Pancreas (tissue), 10 donors: ENCODE measurements at regions not wholly inside any gene's neighbourhood (a gene's known extent, or its start where the extent isn't known, plus 50 kb on each side); places are given as distances from the start of the nearest gene placed in this dataset.

Experiments used
- ATAC-seq, 4 donors: fragments of 200-7000 bp; cut with Tn5 transposase; one replicate each; pipeline versions ENCODE4 v1.8.0 to v1.9.1; 2020; ENCODE audit warnings: mild to moderate bottlenecking in 4 of 4, moderate library complexity in 4 of 4
- DNase-seq, 6 donors: peaks; one replicate each; pipeline ENCODE4 v3.0.0-alpha.2; 2020
- FAIRE-seq: peaks from 2 replicates; lab custom pipeline; 2012; peaks lifted over from hg19 to GRCh38; lab: Jason Lieb, UNC
- H3K27ac ChIP-seq, 4 donors: fragments of 200-600 bp; sonication (generic); 1 replicate in 3 of 4; 2 replicates in 1 of 4; pipeline versions ENCODE4 v1.5.0 to v1.8.0; 2020
- H3K27me3 ChIP-seq, 4 donors: fragments of 200-600 bp; one replicate each; pipeline ENCODE4 v1.8.0; 2021
- H3K36me3 ChIP-seq, 3 donors: fragments of 200-600 bp; sonication (generic) in 1 of 3; one replicate each; pipeline versions ENCODE4 v1.5.0 to v1.8.0; 2020 to 2021
- H3K4me1 ChIP-seq, 3 donors: fragments of 200-600 bp; one replicate each; pipeline ENCODE4 v1.8.0; 2021
- H3K4me3 ChIP-seq, 4 donors: fragments of 200-600 bp; sonication (generic) in 2 of 4; one replicate each; pipeline versions ENCODE4 v1.5.0 to v1.8.0; 2020 to 2021
- H3K9me3 ChIP-seq, 4 donors: fragments of 200-600 bp; one replicate each; pipeline ENCODE4 v1.8.0; 2021
- CTCF ChIP-seq, 4 donors: fragments of 200-600 bp; sonication (generic) in 3 of 4; IDR thresholded peaks; one replicate each; pipeline versions ENCODE4 v1.5.0 to v1.8.0; 2021; ENCODE audit warnings: antibody characterized with exemption in 4 of 4
- WGBS, 2 donors: extraction: QIAGEN DNeasy Blood & Tissue Kit; methylation state at CpG; one replicate each; pipeline ENCODE4 v1.1.7; 2013; 5-methylcytosine and 5-hydroxymethylcytosine counted together
- intact Hi-C, 3 donors: fragments of 100-400 bp; cut with DNase I; formaldehyde crosslinking; loops; one replicate each; pipeline versions ENCODE4 v1.11.1 to v1.14.2; 2022
- donor health status: healthy with polysubstance abuse.
- donor health status: DM: no; HTN: no; CAD: no; lungs with moderate emphysema.
- donor health status: DM: no; HTN: no; CAD: no.
- donor health status: control.
- donor health status: control.
- donor health status: Bipolar disorder and iron deficiency.
- donor health status: DM: yes; HTN: yes; CAD: no.
- donor health status: DM: no; HTN: no; CAD: no.
- donor health status: DM: no; HTN: no; CAD: no.
- donor health status: DM: yes; HTN: yes; CAD: no.

- no peak for ATAC-seq
- no peak for DNase-seq
- no peak for FAIRE-seq
- intact Hi-C loops, result no loop called here
- Histone ChIP-seq H3K9me3 (no peaks in the 10 kb centered on the region), H3K36me3 (no peaks in the 10 kb centered on the region), H3K4me3 (no peak overlapping the region), H3K4me1 (no peaks in the 10 kb centered on the region), H3K27ac (no peak overlapping the region), H3K27me3 (no peaks in the 10 kb centered on the region)
- no peak for TF ChIP-seq CTCF (IDR thresholded peaks at IDR 0.05)
- WGBS, 2 donors, result 8 to 16% methylated on average over 1 of the region's 1 CpG
Observed at GRCh38 chr1:238562341-238562740, 671.6 kb upstream of the ZP4 start.

GRCh38 chr1:238558746-238559145 lies 668.0 kb upstream of the ZP4 start:
- ATAC-seq, result no peak
- no peaks in the 10 kb centered on the region for H3K27me3 ChIP-seq
- no peaks in the 10 kb centered on the region for H3K9me3 ChIP-seq
- no peak for TF ChIP-seq CTCF (IDR thresholded peaks at IDR 0.05)
- intact Hi-C loops, result no loop called here
- no peaks in the 10 kb centered on the region for H3K4me1 ChIP-seq
- no peak for FAIRE-seq
- H3K4me3 ChIP-seq, result no peak overlapping the region
- DNase-seq, result no peak
- H3K36me3 ChIP-seq, result no peaks in the 10 kb centered on the region
- 93 to 96% methylated on average over 2 of the region's 2 CpGs for WGBS, 2 donors
- H3K27ac ChIP-seq, result no peak overlapping the region

- WGBS, 2 donors, result 68 to 76% methylated on average over 4 of the region's 4 CpGs
- FAIRE-seq, result no peak
Observed at GRCh38 chr1:238558156-238558555, 667.4 kb upstream of the ZP4 start.

GRCh38 chr1:238552271-238552670 lies 661.5 kb upstream of the ZP4 start:
- no peaks in the 10 kb centered on the region for H3K36me3 ChIP-seq
- ATAC-seq (no peak), FAIRE-seq (no peak), DNase-seq (no peak)
- no peak for TF ChIP-seq CTCF (IDR thresholded peaks at IDR 0.05)
- intact Hi-C loops, result no loop called here
- H3K4me1 ChIP-seq, result no peaks in the 10 kb centered on the region
- no peaks in the 10 kb centered on the region for H3K9me3 ChIP-seq
- WGBS, 2 donors, result 77 to 87% methylated on average over 8 of the region's 8 CpGs
- no peaks in the 10 kb centered on the region for H3K27me3 ChIP-seq
- H3K4me3 ChIP-seq, result no peak overlapping the region
- H3K27ac ChIP-seq, result no peak overlapping the region

More at GRCh38 chr1:238558156-238558555, 667.4 kb upstream of the ZP4 start:
- Histone ChIP-seq H3K9me3 (no peaks in the 10 kb centered on the region), H3K4me1 (no peaks in the 10 kb centered on the region), H3K27me3 (no peaks in the 10 kb centered on the region), H3K27ac (no peak overlapping the region), H3K4me3 (no peak overlapping the region), H3K36me3 (no peaks in the 10 kb centered on the region)
- TF ChIP-seq CTCF (IDR thresholded peaks at IDR 0.05), result no peak
- DNase-seq, result no peak
- ATAC-seq, result no peak
- intact Hi-C loops, result no loop called here

GRCh38 chr1:238549137-238549536 lies 658.4 kb upstream of the ZP4 start:
- FAIRE-seq, result no peak
- Histone ChIP-seq H3K27me3 (no peaks in the 10 kb centered on the region), H3K9me3 (no peaks in the 10 kb centered on the region), H3K4me3 (no peak overlapping the region), H3K36me3 (no peaks in the 10 kb centered on the region), H3K4me1 (no peaks in the 10 kb centered on the region), H3K27ac (no peak overlapping the region)
- no peak for TF ChIP-seq CTCF (IDR thresholded peaks at IDR 0.05)
- WGBS, 2 donors, result 60 to 61% methylated on average over 2 of the region's 2 CpGs
- intact Hi-C loops, result no loop called here
- no peak for ATAC-seq
- no peak for DNase-seq
